Astrocyte (in vitro differentiated cells and primary cell): ENCODE measurements at regions not wholly inside any gene's neighbourhood (a gene's known extent, or its start where the extent isn't known, plus 50 kb on each side); places are given as distances from the start of the nearest gene placed in this dataset.

ENCODE experiments used
- EZH2 ChIP-seq: IDR thresholded peaks from 2 replicates; pipeline ENCODE4 v1.6.1; 2012; ENCODE audit warnings: mild to moderate bottlenecking, low read length, inconsistent platforms; ENCODE audit not compliant: insufficient read depth
- TF ChIP-seq, protein P1 (sequence below): IDR thresholded peaks from 2 replicates; pipeline ENCODE4 v1.5.1; 2011; ENCODE audit warnings: low read depth, mild to moderate bottlenecking, inconsistent platforms, low read length, moderate library complexity; ENCODE audit not compliant: insufficient read depth

DNA sequence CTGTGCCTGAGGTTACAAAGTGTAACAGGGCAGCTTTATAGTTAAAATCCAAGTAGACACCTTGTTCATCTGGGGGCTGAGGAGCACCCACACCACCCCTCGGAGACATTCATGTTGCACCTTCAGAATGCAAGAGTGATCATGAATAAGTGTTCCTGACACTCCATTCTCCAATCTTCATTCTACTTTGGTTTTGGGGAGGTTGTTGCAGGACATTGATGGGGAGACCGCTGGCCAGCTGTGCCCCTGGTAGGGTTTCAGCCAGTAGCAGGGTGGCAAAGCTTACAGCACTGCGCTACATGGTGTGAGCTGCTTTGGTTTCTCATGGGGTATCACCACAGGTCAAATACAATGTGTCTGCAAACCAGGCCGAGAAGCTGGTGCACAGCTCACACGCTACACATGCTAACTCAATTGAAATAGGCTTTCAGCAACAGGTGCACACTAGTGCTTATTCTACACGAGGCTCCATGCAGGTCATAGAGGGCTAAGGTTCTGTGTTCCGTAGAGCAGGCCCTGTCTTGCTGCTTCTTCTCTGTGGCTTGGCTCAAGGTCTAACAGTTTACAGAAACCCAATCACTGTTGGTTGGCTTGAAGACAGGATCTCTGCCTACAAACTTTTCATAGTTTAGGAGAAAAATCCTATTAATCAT is 317.4 kb upstream of the ZNF32 start:
- TF ChIP-seq, protein P1, sequence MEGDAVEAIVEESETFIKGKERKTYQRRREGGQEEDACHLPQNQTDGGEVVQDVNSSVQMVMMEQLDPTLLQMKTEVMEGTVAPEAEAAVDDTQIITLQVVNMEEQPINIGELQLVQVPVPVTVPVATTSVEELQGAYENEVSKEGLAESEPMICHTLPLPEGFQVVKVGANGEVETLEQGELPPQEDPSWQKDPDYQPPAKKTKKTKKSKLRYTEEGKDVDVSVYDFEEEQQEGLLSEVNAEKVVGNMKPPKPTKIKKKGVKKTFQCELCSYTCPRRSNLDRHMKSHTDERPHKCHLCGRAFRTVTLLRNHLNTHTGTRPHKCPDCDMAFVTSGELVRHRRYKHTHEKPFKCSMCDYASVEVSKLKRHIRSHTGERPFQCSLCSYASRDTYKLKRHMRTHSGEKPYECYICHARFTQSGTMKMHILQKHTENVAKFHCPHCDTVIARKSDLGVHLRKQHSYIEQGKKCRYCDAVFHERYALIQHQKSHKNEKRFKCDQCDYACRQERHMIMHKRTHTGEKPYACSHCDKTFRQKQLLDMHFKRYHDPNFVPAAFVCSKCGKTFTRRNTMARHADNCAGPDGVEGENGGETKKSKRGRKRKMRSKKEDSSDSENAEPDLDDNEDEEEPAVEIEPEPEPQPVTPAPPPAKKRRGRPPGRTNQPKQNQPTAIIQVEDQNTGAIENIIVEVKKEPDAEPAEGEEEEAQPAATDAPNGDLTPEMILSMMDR, result no peak
- TF ChIP-seq EZH2, result no peak
